HG02973 (cell line): ENCODE measurements at regions not wholly inside any gene's neighbourhood (a gene's known extent, or its start where the extent isn't known, plus 50 kb on each side); places are given as distances from the start of the nearest gene placed in this dataset.

ENCODE experiments used
- ATAC-seq: cut with Tn5 transposase; IDR thresholded peaks from one replicate; pipeline ENCODE4 v1.9.1; 2021; ENCODE audit warnings: moderate library complexity; ENCODE audit not compliant: unreplicated experiment

DNA sequence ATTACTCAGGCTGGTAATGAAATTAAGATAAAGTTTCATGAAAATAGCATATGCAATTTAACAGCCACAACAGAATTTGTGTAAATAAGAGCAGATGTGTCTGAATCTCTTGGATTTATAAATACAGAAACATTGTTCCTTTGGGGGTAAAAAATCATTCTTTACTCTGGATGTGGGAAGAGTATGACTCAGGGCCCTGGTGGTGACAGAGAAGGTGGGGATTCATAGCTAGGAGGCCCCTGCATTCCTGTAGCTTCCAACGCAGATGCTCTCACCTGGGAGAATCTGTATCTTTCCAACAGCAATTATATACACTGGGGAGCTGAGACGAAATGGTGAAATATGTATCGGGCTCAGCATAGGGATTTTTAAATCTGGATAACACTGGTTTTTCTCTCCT lies 167.6 kb upstream of the CADPS start:
- ATAC-seq = no peak

DNA sequence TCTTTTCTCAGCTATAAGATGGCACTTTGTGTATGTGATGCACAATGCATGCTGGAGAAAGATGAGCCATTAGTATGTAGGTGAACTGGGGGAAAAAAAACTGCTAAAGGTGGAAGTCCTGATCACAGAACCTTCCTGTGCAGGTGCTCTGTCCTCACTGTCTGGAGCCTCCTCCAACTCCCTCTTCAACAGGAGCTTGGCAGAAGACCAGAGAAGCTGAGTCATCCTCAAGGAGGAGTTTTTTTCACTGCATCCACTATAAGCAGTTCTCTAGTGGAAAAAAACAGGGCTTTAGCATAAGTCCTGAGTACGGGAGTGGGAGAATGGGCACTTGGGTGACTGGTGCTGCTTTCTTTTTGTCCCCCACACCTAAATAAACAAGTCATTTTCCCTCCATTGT lies 168.4 kb upstream of the CADPS start:
- no peak for ATAC-seq

DNA sequence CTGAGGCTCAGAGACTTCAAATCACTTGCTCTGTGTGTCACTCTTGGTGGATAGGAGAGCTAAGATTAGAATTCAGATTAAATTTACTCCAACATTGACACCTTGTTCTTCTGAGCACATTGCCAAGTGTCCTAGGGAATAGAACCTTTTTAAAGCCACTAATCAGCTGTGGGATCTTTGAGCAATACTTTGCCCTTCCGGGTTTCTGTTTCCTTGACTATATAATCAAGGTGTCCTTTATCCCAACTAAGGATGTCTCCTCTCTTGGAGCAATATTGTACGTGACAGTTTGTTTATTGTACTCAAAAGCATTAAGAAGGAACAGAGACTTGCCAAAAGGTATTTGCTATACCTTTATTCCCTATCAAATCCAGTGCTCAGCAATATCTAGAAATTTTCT lies 170.9 kb upstream of the CADPS start:
- ATAC-seq = no peak

DNA sequence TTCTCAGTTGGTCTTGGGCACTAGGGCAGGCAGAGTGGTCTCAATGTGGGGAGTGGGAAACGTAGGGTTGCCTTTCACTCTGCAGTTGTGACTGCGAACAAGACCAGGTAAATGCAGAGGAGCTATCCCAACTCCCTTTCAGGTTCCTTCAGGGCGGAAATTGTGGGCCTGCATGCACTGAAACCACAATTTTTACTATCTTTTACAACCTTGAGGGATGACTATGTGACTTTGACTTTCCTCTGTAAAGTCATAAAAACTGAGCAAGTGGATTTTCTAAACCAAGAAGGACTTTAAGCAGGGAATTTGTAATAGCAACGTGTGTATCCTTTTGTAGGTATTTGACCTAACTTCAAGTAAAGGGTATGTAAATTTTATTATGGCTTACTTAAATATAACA lies 171.4 kb upstream of the CADPS start:
- ATAC-seq = no peak

DNA sequence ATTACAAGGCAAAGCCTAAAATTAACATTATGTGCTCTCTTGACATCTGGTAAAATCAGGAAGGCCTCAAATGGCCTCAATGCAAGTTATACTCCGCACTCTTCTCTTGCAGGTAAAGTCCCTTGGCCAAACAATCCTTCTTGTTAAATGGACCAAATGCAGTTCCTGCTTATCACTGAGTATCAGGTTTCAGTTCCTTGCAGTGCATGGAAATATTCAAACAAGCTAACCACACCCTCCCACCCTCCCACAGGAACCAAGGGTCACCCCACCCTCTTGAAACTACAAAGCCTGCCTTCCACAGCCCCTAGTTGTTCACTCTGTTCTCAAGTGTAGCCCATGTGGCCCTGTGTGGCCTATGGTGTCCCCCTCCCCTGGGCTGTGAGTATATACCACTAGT lies 171.9 kb upstream of the CADPS start:
- ATAC-seq = no peak

DNA sequence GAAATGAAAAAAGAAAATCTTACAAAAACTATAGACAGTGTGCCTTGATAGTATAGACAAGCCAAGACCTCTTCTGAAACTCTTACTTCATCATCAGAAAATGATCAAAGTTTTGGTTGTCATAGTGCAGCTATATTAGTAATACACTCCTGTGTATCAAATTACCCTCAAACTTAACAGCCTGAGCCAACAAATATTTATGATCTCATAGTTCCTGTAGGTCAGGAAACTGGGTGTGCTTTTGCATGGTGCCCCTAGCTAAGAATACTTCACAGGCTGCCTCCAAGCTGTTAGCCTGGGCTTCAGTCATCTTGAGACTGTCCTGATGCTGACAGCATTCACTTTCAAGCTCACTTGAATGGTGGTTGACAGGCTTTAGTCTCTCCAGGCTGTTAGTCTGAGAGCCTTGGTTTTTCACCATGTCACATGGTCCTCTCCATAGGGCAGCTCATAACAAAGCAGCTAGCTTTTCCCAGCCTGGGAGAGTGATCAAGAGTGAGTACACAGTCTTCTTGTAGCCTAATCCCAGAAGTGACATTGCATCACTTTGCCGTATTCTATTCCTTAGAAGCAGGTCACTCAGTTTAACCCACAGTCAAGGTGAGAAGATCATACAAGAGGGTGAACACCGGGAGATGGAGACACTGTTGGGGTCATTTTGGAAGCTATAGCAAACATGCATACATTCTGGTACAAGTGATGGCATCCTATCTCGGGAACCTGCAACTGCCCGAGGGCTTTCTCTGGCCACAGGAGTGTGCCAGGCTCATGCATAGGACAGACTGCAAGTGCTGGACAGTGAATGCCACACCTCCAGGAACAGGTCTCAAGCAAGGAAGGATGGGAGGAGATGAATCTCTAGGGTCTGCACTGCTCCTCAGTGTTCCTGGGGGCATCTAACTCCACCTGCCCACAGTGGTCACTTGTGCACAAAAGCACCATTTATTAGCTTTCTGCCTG lies 173.4 kb upstream of the CADPS start:
- ATAC-seq = no peak

DNA sequence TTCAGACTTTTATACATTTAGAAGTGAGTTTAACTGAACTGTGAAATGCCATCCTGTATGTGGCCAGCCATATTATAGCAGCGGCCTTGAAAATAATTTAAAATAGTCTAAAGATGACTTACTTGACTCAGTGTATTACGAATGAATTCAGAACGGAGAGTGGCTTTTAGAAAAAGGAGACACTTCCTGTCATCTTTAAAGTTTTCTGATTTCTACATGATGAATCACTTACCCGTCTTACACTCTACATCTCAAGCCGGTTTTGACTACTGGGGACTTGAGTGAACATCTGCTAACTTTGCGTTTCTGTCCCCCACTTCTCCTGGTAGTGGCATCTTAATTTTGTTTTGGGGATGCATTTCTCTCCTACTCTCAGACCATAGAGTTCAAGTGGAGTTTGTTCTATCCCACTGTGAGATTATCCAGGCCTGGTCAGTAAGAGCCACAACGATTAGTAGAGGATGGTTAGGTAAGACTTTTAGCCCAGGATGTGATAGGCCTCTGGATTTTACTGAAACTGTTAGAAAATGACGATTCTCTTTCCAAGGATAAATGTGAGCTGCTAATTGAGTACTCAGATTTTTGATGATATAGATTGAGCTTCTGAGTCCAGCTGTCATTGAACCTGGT lies 175.4 kb upstream of the CADPS start:
- no peak for ATAC-seq

DNA sequence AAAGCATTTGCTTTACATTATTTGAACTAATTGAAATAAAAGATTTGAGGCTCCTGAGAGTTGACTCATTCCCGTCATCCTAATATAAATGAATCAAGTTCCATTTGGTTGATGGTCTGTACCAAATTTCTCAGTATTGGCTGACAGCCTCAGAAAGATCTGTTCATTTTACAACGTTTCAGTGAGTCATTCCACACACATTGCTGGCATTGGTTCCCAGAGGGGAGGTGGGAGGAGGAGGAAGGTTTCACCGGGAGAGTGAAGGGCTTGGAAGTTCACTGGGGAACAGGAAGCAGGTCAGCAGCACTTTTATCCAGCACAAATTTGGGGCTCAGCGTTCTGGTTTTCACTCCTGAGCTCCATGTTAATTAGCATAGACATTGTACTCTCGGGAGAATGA lies 176.7 kb upstream of the CADPS start:
- ATAC-seq = no peak

DNA sequence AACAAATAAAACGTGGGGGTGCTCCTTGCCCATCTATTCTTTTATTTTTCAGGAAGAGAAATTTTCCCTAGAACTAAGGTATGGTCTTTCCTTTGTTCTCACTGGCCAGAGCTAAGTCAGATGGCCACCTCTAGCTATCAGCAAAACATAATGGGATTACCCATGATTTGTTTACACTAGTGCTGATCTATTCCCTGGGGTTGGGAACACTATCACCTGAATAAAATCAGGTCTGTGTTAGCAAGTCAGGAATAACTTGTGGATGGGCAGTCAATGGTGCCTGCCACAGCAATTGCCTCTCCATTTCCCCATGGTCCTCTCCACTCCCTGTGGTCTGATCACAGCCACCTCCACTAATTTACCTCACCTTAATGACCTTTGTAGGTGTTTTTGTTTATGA lies 181.7 kb upstream of the CADPS start:
- no peak for ATAC-seq

DNA sequence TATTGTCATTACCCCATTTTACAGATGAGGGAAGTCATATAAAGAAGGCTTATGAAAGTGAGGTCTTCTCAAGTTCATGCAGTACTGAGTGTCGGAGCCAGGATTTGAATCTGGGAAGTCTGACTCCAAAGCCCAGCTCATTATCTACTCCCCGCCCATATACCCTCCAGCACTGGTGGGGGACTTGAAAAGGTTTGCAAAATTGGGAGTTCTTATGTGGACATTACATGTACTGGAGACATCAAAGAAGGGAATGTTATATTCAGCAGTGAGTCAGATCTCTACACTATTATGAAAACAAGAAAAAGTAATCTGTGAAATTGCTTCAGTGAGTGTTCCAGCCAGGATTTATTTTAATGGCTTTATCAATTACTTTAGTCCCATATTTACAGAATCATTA lies 185.2 kb upstream of the CADPS start:
- ATAC-seq = no peak

DNA sequence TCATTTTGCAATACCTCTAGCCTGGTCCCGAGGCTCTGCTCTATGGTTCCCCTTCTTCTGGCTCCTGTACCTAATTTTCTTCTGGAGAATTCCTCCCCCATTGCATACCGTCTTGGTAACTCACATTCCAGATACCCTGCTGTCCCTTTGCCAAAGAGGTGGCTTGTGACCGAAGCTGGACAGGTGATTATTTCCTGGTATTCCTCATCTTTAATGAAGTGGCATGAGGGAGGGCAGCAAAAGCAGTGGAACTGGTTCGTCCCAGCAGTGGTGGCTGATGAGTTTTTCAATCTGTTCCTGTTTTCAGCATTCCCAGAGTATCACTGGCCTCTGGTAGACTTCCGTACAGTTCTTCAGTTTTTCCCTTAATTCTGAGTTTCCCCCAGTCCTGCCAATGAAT lies 186.2 kb upstream of the CADPS start:
- no peak for ATAC-seq

DNA sequence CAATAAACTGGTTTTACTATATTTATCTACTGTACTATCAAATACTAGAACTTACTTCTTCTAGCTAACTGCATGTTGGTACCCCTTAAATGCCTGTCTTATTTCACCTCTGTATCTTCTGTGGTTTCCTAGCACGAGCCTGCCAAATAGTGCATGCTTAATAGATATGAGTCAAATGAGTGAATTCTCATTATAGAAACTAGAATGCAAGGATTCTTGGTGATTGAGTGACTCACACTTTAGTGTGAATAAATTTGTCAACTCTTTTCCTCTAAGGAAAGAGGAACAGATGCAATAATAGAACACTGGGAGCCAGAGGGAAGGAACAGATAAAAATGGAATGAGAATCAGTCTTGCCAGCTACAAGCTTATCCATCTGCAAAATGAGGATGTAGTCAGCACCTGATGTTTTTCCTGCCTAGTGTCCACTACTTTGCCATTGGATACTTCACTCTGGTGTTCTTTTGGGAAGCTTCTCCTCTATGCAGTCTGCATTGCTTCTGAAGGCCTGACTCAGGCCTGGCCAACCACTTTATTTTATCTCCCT lies 189.1 kb upstream of the CADPS start:
- no peak for ATAC-seq

DNA sequence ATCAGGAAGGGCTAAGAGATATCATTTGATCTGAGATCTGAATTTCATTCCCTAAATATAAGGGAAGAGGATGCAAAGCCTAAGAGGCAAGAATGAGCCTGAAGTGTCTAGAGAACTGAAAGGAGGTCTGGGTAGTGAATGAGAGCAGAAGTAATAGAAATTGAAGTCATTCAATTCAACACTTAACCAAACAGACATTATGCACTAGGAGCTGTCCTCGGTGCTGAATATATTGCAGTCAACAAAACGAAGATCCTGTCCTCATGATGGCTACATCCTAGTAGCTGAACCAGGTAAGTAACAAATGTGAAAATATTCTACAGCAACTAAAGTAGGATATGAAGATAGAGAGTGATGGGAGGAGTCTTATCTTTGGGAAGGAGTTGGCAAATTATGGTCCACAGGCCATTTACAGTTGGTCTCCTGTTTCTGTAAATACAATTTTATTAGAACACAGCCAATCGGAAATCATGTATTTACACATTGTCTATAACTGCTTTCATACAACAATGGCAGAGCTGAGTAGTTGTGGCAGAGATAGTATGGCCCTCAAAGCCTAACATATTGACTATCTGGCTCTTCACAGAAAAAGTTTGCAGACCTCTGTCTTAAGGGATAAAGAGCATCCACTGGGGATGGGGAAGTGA lies 192.9 kb upstream of the CADPS start:
- no peak for ATAC-seq

DNA sequence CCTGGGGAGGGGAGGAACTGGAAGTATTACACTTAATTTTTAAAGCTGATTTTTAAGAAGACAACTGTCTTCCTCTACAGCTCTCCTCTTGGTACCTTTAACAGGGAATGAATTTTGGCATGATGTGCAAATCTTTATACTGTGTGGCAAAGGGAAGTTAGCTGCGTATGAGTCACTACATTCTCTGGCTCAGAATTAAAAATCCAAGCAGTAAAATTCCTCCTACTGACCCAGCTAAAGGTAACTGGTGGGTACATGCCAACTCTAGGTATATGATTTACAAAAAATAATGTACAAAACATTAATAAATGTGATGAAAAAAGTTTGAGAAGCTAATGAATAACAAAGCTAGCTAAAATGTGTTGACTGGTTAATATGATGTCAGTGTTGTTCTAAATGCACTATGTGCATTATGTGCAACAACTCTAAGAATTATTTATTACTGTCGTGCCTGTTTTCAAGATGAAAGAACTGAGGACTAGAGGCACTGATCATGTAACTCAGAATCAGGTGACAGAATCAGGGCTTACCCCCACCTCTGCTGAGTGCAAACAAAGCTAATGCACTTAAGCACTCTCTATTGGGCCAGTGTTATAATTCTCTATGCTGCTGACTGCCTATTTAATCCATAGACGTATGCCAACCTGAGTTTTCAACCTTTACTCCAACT lies 194.7 kb upstream of the CADPS start:
- ATAC-seq = no peak

DNA sequence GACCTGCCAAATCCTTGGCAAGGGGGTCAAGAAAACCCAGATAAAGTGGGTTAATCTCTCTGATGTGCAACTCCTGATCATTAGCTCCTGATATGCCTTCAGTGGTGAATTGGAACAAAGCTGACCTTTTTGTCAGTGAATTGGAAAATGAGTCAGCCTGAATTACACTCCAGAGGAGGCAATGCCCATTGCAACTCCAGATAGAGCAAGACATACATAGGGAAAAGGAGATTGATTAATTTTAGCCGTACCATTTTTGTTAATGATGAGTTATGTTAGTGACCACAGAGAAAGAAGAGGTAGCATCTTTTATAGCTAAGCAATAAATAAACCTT lies 195.2 kb upstream of the CADPS start:
- no peak for ATAC-seq

DNA sequence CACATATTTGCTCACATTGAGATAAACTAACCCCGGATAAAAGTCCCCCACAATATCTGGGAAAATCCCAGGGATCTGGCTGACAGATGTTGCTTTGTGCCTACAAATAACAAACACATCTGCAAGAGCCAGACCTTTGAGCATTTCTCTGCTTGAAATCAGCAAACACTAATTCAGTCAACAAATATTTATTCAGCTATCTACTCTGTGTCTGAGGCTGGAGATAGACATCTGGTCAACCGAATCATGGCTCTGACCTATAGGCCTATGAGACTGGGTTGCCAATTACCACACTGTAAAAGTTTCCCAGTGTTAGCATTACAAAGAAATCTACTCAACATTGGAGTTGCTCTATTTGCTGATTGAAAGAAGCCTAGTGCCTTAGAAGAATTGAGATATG lies 201.1 kb upstream of the CADPS start:
- ATAC-seq = no peak

DNA sequence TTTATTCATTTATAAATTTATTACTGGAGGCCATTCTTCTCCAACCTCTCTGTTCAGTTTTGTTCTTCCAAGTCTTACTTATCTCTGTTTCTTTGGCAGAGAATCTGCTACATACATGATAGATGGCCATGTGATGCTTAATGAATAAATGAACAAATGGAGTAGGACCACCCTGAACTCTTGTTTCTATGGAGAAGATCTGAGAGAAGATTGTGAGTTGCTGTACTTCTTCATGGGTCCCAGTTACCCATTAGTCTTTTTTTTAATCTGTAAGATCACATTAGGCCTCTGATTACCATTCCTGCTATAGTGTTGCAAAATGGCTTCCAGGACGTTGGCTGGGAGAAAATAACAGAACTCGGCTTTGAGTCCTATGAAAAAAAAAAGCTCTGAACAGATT lies 191.9 kb upstream of the SYNPR start:
- no peak for ATAC-seq

DNA sequence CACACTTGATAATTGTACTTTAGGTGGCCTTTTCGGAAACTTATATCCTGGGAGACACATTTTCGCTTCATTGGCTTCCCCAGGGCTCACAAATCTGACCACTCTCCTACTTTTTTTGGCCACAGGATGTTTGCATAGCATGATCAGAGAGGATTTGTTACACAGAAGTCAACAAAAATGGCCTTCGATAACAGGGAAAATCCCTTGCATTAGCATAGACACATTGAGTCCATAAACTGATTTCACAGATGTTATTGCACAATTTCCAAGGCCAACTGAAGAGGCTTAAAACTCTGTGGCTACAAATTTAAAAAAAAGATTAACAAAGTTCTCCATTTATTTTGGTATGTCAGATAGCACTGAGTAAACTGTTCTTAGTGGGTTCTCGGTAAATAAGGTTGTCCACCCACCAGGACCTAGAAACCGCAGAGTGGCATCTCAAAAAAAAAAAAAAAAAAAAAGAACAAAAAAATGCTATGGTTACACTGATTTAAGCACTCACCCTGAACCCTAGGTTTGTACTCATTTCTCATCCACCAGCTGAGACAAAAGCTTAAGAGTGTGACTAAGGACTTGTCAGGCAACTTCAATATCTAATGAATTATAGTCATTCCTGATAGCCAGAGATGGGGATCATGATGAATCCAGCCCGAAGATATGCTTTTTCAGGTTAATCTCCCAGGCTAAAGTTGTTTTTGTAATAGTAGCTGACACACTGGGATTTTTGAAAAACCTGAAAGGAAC lies 188.9 kb upstream of the SYNPR start:
- ATAC-seq = no peak

DNA sequence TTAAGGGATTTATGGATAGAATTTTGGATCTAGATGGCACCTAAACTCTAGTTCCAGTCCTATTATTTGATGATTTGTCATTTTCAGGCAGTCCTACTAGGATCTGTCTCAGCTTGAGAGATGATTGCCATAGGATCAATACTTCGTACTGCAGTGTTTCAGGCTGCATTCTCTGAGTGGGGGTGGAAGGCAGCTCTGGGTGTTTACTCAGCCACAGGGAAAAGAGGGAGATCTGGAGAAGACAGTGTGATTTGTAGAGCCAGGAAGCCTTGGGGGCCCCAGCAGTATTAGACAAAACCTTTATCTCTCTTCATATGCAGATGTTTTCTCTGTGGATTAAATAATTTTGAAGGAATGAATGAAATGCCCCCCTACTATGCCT lies 188.4 kb upstream of the SYNPR start:
- ATAC-seq = no peak

DNA sequence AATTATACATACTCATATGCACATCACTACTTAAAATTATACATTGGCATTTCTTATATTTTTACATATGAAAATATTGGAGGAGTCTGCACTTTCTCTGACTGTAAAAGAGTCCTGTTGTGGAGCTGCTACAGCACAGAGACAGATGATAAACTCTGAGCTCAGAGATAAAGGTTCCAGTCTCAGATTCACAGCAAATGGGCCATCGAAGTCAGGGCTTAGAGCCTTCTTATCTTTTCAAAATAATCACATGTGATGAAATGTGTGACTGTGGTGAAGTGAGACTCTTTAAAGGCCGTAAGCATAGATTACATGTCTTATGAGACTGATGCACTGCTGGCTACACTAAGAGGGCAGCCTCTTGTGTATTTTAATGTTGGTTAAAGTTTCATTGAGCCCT lies 187.5 kb upstream of the SYNPR start:
- no peak for ATAC-seq

DNA sequence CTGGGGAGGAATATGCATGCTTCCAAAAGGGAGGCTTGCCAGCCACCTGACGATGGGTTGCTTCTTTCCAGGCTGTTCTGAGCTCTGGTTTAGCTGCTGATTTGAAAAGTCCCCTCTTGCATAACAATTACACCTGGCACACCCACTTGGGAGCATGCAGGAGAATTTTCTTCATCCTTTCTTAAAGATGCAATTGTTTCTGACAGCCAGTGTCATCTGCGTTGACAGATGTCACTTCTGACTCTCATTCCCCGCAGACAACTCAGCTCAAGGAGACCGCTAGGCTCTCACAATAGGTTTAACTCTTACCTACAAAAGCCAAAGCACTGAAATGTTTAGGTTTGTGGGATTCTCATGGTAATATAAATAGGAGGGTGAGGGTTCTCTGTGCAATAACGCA lies 185.6 kb upstream of the SYNPR start:
- no peak for ATAC-seq
